ENCODE measurements at regions not wholly inside any gene's neighbourhood (a gene's known extent, or its start where the extent isn't known, plus 50 kb on each side); places are given as distances from the start of the nearest gene placed in this dataset.
A peak's percentile ranks its signal among the peaks of the same experiment; 100 is the strongest.

DNA sequence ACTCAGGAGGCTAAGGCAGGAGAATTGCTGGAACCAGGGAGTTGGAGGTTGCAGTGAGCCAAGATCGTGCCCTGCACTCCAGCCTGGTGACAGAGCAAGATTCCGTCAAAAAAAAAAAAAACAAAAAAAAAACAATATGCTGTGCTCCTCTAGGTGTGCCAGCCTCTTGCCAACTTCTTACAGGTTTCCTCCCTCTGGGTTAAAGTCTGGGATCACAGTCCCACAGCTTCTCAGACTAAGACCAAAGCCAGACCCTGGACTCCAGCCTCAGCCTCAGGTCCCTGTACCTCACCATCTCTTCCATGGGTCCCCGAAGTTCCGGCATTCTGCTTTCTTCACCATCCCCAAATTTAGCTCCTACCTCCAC lies 180.8 kb upstream of the MVB12B start:
- no TSS peak for BruUV-seq (replicated peaks)
- H2AFZ ChIP-seq (ENCODE audit: low read depth, low read length) = no peak overlapping the region
- peaks cover 12 to 37% of the 10 kb centered on the region in 2 experiments; a peak in 4 of 5 replicates for H3K27me3 ChIP-seq (ENCODE audit: control insufficient read depth in 2 of 2, insufficient read depth in 2 of 2, low read length in 2 of 2)
- H3K79me2 ChIP-seq (ENCODE audit: control insufficient read depth, insufficient read depth, low read length) = no peaks in the 10 kb centered on the region
- no peaks in the 10 kb centered on the region for H3K4me1 ChIP-seq (replicated peaks in 1 of 2; ENCODE audit: control insufficient read depth in 2 of 2, insufficient read depth in 2 of 2, low read length in 2 of 2)
- ChIA-PET POLR2A (no interaction called here), CTCF (ENCODE audit: low intra/inter-chr PET ratio) (no interaction called here)
- H3K36me3 ChIP-seq (ENCODE audit: control insufficient read depth, insufficient read depth, low read length) = no peaks in the 10 kb centered on the region
- H3K27ac ChIP-seq (ENCODE audit: extremely low read depth, low read depth, low read length) = no peak overlapping the region
- TF ChIP-seq MYNN (IDR thresholded peaks at IDR 0.05) = no peak
- TF ChIP-seq MYNN (CRISPR knock-in tag; IDR thresholded peaks at IDR 0.05) = no peak
- no peak for TF ChIP-seq PCBP1 (IDR thresholded peaks at IDR 0.05; ENCODE audit: low read depth, low read length, poor library complexity, severe bottlenecking)
- DNase-seq (ENCODE audit: extremely low read depth in 1 of 4, low spot score in 3 of 4) = no peak
- H3K4me2 ChIP-seq (ENCODE audit: insufficient read depth, low read length) = no peak overlapping the region
- in situ Hi-C loops (cut with MboI) (no loop called here), intact Hi-C loops (cut with micrococcal nuclease) (no loop called here)
- FAIRE-seq = no peak
- 0 out of 2 replicates have a peak, but pooled peaks cover 3% of the 10 kb centered on the region for H4K20me1 ChIP-seq (replicated peaks; ENCODE audit: control insufficient read depth, insufficient read depth, low read length)
- 5% methylated on average over 4 of the region's 4 CpGs for WGBS (ENCODE audit: insufficient coverage, low coverage, missing lambda C conversion rate)
- H3K4me3 ChIP-seq = no peak overlapping the region
- H3K9me3 ChIP-seq (replicated peaks; ENCODE audit: control insufficient read depth, insufficient read depth, low read depth, low read length) = no peaks in the 10 kb centered on the region
- no peak overlapping the region for H3K9ac ChIP-seq (ENCODE audit: insufficient read depth in 1 of 2, low read depth in 2 of 2, low read length in 2 of 2)
- no peaks in the 10 kb centered on the region for H3K9me1 ChIP-seq (ENCODE audit: control insufficient read depth, insufficient read depth, low read length)
- ATAC-seq = no peak

DNA sequence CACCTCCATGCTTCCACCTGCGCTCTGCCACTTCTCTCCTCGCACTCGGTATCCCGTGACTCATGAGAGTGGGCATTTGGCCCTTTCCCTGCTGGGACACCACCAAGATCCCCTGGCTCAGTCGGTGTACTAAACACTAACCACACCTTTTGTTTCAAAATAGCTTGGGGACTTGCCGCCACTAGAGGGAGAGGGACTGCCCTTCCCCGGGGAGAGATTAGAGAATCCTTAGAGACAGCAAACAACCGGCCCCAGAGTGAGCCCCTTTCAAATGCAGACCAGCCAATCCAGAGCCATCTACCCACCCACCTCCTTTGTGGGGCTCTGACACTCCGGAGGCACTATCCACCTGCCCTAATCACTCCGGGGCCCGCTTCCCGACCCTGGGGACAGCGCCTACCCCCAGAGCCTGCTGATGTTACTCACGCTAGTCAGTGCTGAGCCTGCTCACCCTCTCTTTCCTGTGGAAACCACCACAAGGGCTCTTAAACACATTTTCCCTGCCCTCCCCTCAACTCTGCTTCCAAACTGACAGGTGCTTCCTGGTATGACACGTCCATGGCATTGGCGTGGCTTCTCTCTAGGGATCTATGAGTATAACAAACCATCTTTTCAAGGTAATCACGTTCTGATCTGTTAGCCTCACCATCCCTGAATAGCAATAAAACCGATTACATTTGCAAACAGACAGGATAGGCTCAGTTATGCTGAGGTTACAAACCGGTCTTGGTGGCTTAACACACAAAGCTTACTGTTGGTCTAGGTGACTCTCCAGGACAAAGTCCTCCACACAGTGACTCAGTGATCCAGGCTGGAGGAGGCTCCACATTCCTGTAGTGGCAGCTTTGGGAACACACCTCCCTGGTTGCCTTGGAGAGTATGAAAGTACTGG lies 180.1 kb upstream of the MVB12B start:
- H3K36me3 ChIP-seq (ENCODE audit: control insufficient read depth, insufficient read depth, low read length) = no peaks in the 10 kb centered on the region
- intact Hi-C loops (cut with micrococcal nuclease) (no loop called here), in situ Hi-C loops (cut with MboI) (no loop called here)
- ATAC-seq (peak; percentile 83), FAIRE-seq (no peak), DNase-seq (ENCODE audit: extremely low read depth in 1 of 4, low spot score in 3 of 4) (peak in 3 of 4 experiments; percentile 11 to 47 (median 16))
- BruUV-seq (replicated peaks) = no TSS peak
- H4K20me1 ChIP-seq (replicated peaks; ENCODE audit: control insufficient read depth, insufficient read depth, low read length) = 0 out of 2 replicates have a peak, but pooled peaks cover 3% of the 10 kb centered on the region
- H3K27ac ChIP-seq (ENCODE audit: extremely low read depth, low read depth, low read length) = no peak overlapping the region
- WGBS (ENCODE audit: insufficient coverage, low coverage, missing lambda C conversion rate) = 0% methylated on average over 16 of the region's 19 CpGs
- no peak for TF ChIP-seq HNRNPK (IDR thresholded peaks at IDR 0.05; ENCODE audit: low read depth, low read length, poor library complexity, severe bottlenecking)
- TF ChIP-seq, protein P1, sequence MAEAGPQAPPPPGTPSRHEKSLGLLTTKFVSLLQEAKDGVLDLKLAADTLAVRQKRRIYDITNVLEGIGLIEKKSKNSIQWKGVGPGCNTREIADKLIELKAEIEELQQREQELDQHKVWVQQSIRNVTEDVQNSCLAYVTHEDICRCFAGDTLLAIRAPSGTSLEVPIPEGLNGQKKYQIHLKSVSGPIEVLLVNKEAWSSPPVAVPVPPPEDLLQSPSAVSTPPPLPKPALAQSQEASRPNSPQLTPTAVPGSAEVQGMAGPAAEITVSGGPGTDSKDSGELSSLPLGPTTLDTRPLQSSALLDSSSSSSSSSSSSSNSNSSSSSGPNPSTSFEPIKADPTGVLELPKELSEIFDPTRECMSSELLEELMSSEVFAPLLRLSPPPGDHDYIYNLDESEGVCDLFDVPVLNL (CRISPR knock-in tag; IDR thresholded peaks at IDR 0.05; ENCODE audit: low read depth) = no peak
- TF ChIP-seq, protein P2, sequence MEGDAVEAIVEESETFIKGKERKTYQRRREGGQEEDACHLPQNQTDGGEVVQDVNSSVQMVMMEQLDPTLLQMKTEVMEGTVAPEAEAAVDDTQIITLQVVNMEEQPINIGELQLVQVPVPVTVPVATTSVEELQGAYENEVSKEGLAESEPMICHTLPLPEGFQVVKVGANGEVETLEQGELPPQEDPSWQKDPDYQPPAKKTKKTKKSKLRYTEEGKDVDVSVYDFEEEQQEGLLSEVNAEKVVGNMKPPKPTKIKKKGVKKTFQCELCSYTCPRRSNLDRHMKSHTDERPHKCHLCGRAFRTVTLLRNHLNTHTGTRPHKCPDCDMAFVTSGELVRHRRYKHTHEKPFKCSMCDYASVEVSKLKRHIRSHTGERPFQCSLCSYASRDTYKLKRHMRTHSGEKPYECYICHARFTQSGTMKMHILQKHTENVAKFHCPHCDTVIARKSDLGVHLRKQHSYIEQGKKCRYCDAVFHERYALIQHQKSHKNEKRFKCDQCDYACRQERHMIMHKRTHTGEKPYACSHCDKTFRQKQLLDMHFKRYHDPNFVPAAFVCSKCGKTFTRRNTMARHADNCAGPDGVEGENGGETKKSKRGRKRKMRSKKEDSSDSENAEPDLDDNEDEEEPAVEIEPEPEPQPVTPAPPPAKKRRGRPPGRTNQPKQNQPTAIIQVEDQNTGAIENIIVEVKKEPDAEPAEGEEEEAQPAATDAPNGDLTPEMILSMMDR (IDR thresholded peaks at IDR 0.05 in 2 of 3, conservative IDR thresholded peaks at IDR 0.05 in 1 of 3; ENCODE audit: insufficient read depth in 2 of 3, low read depth in 1 of 3, low read length in 3 of 3) = peak; percentile 43 to 48 (median 45); a peak in 3 of 6 replicates
- H3K9ac ChIP-seq (ENCODE audit: insufficient read depth in 1 of 2, low read depth in 2 of 2, low read length in 2 of 2) = no peak overlapping the region
- no peak overlapping the region for H2AFZ ChIP-seq (ENCODE audit: low read depth, low read length)
- CTCF ChIA-PET (ENCODE audit: low intra/inter-chr PET ratio) = no interaction called here
- no peak overlapping the region for H3K4me2 ChIP-seq (ENCODE audit: insufficient read depth, low read length)
- no peaks in the 10 kb centered on the region for H3K4me1 ChIP-seq (replicated peaks in 1 of 2; ENCODE audit: control insufficient read depth in 2 of 2, insufficient read depth in 2 of 2, low read length in 2 of 2)
- no peaks in the 10 kb centered on the region for H3K9me3 ChIP-seq (replicated peaks; ENCODE audit: control insufficient read depth, insufficient read depth, low read depth, low read length)
- H3K4me3 ChIP-seq = no peak overlapping the region
- H3K79me2 ChIP-seq (ENCODE audit: control insufficient read depth, insufficient read depth, low read length) = no peaks in the 10 kb centered on the region
- POLR2A ChIA-PET = interaction anchor here (0.6 kb wide), 1 partner anchor 81 kb away, joined by 3 read pairs; no protein-coding TSS in a partner anchor
- H3K9me1 ChIP-seq (ENCODE audit: control insufficient read depth, insufficient read depth, low read length) = no peaks in the 10 kb centered on the region
- peaks cover 12 to 37% of the 10 kb centered on the region in 2 experiments; a peak in 4 of 5 replicates for H3K27me3 ChIP-seq (ENCODE audit: control insufficient read depth in 2 of 2, insufficient read depth in 2 of 2, low read length in 2 of 2)

Data from K562 (cell line).